HEK293 (cell line): ENCODE measurements at regions not wholly inside any gene's neighbourhood (a gene's known extent, or its start where the extent isn't known, plus 50 kb on each side); places are given as distances from the start of the nearest gene placed in this dataset.

Source experiments
- CTCF ChIP-seq: fragments of 450-650 bp; formaldehyde crosslinking; IDR thresholded peaks from 2 replicates; pipeline ENCODE4 v1.5.1; 2016; ENCODE audit warnings: missing biosample characterization, missing genetic modification characterization
- OSR2 ChIP-seq: fragments of 450-650 bp; formaldehyde crosslinking; IDR thresholded peaks from 2 replicates; pipeline ENCODE4 v1.5.1; 2016; ENCODE audit warnings: missing biosample characterization, missing genetic modification characterization
- PRDM10 ChIP-seq: fragments of 450-650 bp; formaldehyde crosslinking; IDR thresholded peaks from 2 replicates; pipeline ENCODE4 v1.5.1; 2016; ENCODE audit warnings: missing biosample characterization, missing genetic modification characterization
- TCF7L2 ChIP-seq: IDR thresholded peaks from 2 replicates; pipeline ENCODE4 v1.6.1; 2011; ENCODE audit warnings: low read depth, mild to moderate bottlenecking, inconsistent platforms, low read length, moderate library complexity, borderline replicate concordance
- ZBTB10 ChIP-seq: fragments of 450-650 bp; formaldehyde crosslinking; IDR thresholded peaks from 2 replicates; pipeline ENCODE4 v1.5.1; 2016; ENCODE audit warnings: missing biosample characterization, missing genetic modification characterization
- ZBTB49 ChIP-seq: fragments of 450-650 bp; formaldehyde crosslinking; IDR thresholded peaks from 2 replicates; pipeline ENCODE4 v1.5.1; 2016; ENCODE audit warnings: missing biosample characterization, missing genetic modification characterization, low read depth
- ZNF274 ChIP-seq, 2 experiments: fragments of 200-500 bp in 1 of 2; fragments of 450-650 bp in 1 of 2; sonication (Bioruptor generic) in 1 of 2; formaldehyde crosslinking in 1 of 2; IDR thresholded peaks; 2 replicates each; pipeline versions ENCODE4 v1.5.1 to v1.6.1; 2014 to 2016; ENCODE audit warnings: borderline replicate concordance in 1 of 2, inconsistent platforms in 1 of 2, low read length in 1 of 2, missing biosample characterization in 1 of 2, missing genetic modification characterization in 1 of 2
- ZNF449 ChIP-seq: fragments of 450-650 bp; formaldehyde crosslinking; IDR thresholded peaks from 2 replicates; pipeline ENCODE4 v1.5.1; 2017; ENCODE audit warnings: missing biosample characterization, mild to moderate bottlenecking, missing genetic modification characterization, moderate library complexity
- ZNF488 ChIP-seq: fragments of 450-650 bp; formaldehyde crosslinking; IDR thresholded peaks from 2 replicates; pipeline ENCODE4 v1.5.1; 2016; ENCODE audit warnings: missing biosample characterization, missing genetic modification characterization
- ZNF580 ChIP-seq: fragments of 450-650 bp; formaldehyde crosslinking; IDR thresholded peaks from 2 replicates; pipeline ENCODE4 v1.5.1; 2016; ENCODE audit warnings: missing biosample characterization, missing genetic modification characterization
- ZNF792 ChIP-seq: fragments of 450-650 bp; formaldehyde crosslinking; IDR thresholded peaks from 2 replicates; pipeline ENCODE4 v1.5.1; 2016; ENCODE audit warnings: missing biosample characterization, missing genetic modification characterization
- ZSCAN18 ChIP-seq: fragments of 450-650 bp; formaldehyde crosslinking; IDR thresholded peaks from 2 replicates; pipeline ENCODE4 v1.5.1; 2016; ENCODE audit warnings: missing biosample characterization, missing genetic modification characterization

- no peak for TF ChIP-seq CTCF (tag by site-specific recombination)
- no peak for TF ChIP-seq ZNF274 (IDR thresholded peaks at IDR 0.05; ENCODE audit: low read length)
- TF ChIP-seq ZNF274 (tag by site-specific recombination; IDR thresholded peaks at IDR 0.05; ENCODE audit: borderline replicate concordance): no peak
- no peak for TF ChIP-seq ZBTB49 (tag by site-specific recombination)
- TF ChIP-seq OSR2 (tag by site-specific recombination): no peak
- no peak for TF ChIP-seq ZNF580 (tag by site-specific recombination)
- no peak for TF ChIP-seq PRDM10
- TF ChIP-seq ZNF792 (tag by site-specific recombination): no peak
- TF ChIP-seq ZNF449 (tag by site-specific recombination): no peak
- no peak for TF ChIP-seq ZSCAN18
- no peak for TF ChIP-seq ZBTB10 (tag by site-specific recombination)
- TF ChIP-seq TCF7L2: no peak
- no peak for TF ChIP-seq ZNF488 (tag by site-specific recombination)
Measured at GRCh38 chr5:93123127-93123526, 457.9 kb downstream of the NR2F1-AS1 start.
